Fibroblast of pulmonary artery (primary cell): ENCODE measurements at regions not wholly inside any gene's neighbourhood (a gene's known extent, or its start where the extent isn't known, plus 50 kb on each side); places are given as distances from the start of the nearest gene placed in this dataset.

Experiments
- DNase-seq: peaks from one replicate; pipeline ENCODE4 v3.0.0-alpha.2; 2010; ENCODE audit warnings: low read depth
- H3K4me3 ChIP-seq: replicated peaks from 2 replicates; pipeline ENCODE4 v1.5.1; 2011; ENCODE audit warnings: low read depth, mild to moderate bottlenecking, control low read depth, low read length, moderate library complexity
- TF ChIP-seq, protein P1 (sequence below): IDR thresholded peaks from 2 replicates; pipeline ENCODE4 v1.5.1; 2011; ENCODE audit warnings: mild to moderate bottlenecking, control low read depth, low read length, inconsistent platforms; ENCODE audit errors: missing control alignments

GRCh38 chr15:99921101-99921500 lies 187.9 kb upstream of the LYSMD4 start:
- TF ChIP-seq, protein P1, sequence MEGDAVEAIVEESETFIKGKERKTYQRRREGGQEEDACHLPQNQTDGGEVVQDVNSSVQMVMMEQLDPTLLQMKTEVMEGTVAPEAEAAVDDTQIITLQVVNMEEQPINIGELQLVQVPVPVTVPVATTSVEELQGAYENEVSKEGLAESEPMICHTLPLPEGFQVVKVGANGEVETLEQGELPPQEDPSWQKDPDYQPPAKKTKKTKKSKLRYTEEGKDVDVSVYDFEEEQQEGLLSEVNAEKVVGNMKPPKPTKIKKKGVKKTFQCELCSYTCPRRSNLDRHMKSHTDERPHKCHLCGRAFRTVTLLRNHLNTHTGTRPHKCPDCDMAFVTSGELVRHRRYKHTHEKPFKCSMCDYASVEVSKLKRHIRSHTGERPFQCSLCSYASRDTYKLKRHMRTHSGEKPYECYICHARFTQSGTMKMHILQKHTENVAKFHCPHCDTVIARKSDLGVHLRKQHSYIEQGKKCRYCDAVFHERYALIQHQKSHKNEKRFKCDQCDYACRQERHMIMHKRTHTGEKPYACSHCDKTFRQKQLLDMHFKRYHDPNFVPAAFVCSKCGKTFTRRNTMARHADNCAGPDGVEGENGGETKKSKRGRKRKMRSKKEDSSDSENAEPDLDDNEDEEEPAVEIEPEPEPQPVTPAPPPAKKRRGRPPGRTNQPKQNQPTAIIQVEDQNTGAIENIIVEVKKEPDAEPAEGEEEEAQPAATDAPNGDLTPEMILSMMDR: no peak
- DNase-seq: peak; percentile 13
- no peak overlapping the region for H3K4me3 ChIP-seq

- no peak overlapping the region for H3K4me3 ChIP-seq
- TF ChIP-seq, protein P1: no peak
- no peak for DNase-seq
These were observed 184.8 kb upstream of the LYSMD4 start for GRCh38 chr15:99918072-99918471.

DNA sequence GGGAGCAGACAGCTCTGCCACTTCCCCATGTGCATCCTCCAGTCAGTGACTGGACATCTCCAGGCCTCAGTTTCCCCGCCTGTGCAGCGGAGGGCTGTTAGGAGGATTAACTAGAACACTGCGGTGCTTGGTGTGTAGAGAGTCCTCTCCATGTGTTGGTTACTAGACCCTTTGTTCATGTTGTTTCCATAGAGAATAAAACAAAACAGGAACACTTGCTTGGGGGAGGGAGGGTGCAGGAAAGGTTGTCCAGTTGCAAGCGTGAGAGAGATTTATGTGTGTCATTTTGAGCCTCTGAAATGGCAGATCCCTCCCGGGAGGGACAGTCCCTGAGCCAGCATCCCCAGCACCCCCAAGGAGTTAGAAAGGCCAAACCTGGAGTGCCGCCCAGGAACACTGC lies 184.0 kb upstream of the LYSMD4 start:
- DNase-seq: no peak
- H3K4me3 ChIP-seq: no peak overlapping the region
- TF ChIP-seq, protein P1: no peak

GRCh38 chr15:99916668-99917223 lies 183.5 kb upstream of the LYSMD4 start:
- DNase-seq: no peak
- TF ChIP-seq, protein P1: no peak
- no peak overlapping the region for H3K4me3 ChIP-seq

- H3K4me3 ChIP-seq: no peak overlapping the region
- no peak for DNase-seq
- TF ChIP-seq, protein P1: no peak
These were observed 181.5 kb upstream of the LYSMD4 start for GRCh38 chr15:99914723-99915122.

DNA sequence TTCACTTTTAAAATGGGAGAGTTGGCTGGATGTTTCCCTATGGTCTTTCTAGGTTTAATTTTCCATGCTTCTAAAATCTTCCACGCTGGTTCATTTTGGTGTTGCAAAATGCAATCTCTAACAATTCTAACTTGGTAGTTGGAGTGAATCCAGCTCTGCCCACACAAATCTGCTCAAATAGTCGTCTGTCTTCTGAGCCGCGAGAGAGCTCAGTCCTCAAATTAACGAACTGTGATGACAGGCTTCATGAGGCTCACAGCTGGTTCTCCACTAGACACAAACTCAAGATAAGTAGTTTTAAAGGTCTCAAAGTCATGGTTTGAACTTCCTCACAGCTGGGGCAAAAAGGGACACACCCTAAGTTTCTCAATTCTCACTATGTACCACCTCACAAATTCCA lies 178.6 kb upstream of the LYSMD4 start:
- peak; percentile 58 for DNase-seq
- TF ChIP-seq, protein P1: no peak
- H3K4me3 ChIP-seq: no peak overlapping the region

DNA sequence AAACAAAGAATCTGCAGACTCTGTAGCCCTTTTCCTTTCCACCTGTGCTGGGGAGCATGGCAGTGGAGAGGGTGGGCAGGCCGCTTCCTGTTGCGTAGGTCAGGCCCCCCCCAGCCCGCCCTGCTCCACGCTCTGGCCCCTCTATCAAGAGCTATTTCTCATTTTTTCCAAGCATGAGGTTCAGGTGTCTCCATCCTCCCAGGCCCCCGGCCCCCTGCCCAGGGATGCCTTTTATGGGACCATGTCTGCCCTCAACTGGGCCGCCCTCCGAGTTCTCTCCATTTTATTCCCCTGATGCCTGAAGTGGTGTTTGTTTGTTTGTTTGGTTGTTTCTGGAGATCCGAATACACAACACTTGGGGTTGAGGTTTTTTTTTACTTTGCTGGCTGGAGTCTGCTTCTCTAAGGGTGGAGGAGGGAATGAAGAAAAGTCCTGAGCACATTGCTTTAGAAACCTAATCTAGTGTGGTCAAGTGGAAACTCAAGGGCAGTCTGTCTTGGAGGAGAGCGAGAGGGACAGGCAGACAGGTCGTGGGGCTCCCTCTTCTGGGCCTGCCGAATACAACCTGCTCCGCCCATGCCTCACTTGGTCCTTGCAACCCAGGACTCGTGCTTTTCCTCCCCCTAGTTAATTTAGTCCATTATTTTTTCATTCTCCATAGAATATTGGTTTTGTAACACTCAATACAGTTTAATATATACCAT lies 176.5 kb upstream of the LYSMD4 start:
- TF ChIP-seq, protein P1: peak; percentile 12
- no peak for DNase-seq
- H3K4me3 ChIP-seq: no peak overlapping the region
